SJSA1 (cell line): ENCODE measurements at regions not wholly inside any gene's neighbourhood (a gene's known extent, or its start where the extent isn't known, plus 50 kb on each side); places are given as distances from the start of the nearest gene placed in this dataset.

Experiments used
- DNase-seq, 2 experiments: peaks; one replicate each; pipeline ENCODE4 v3.0.0-alpha.2; 2015 to 2020; ENCODE audit warnings: low spot score in 2 of 2, low read depth in 1 of 2
- H3K27ac ChIP-seq: fragments of 250-450 bp; sonication (Bioruptor Pico); 2 replicates; pipeline ENCODE4 v1.5.1; 2020; ENCODE audit warnings: mild to moderate bottlenecking, moderate library complexity
- H3K27me3 ChIP-seq: fragments of 250-450 bp; sonication (Bioruptor Pico); replicated peaks from 2 replicates; pipeline ENCODE4 v1.5.1; 2020; ENCODE audit warnings: mild to moderate bottlenecking, moderate library complexity
- H3K36me3 ChIP-seq: fragments of 250-450 bp; sonication (Bioruptor Pico); 2 replicates; pipeline ENCODE4 v1.5.1; 2020; ENCODE audit warnings: mild to moderate bottlenecking
- H3K4me1 ChIP-seq: fragments of 250-450 bp; sonication (Bioruptor Pico); replicated peaks from 2 replicates; pipeline ENCODE4 v1.6.1; 2021; ENCODE audit warnings: mild to moderate bottlenecking
- H3K4me3 ChIP-seq: fragments of 250-450 bp; sonication (Bioruptor Pico); 2 replicates; pipeline ENCODE4 v1.5.1; 2020; ENCODE audit warnings: mild to moderate bottlenecking
- H3K9me3 ChIP-seq: fragments of 250-450 bp; sonication (Bioruptor Pico); replicated peaks from 2 replicates; pipeline ENCODE4 v1.5.1; 2020; ENCODE audit warnings: mild to moderate bottlenecking

- H3K27me3 ChIP-seq: no peaks in the 10 kb centered on the region
- DNase-seq: no peak
- H3K36me3 ChIP-seq: no peaks in the 10 kb centered on the region
- H3K9me3 ChIP-seq: no peaks in the 10 kb centered on the region
- no peak overlapping the region for H3K27ac ChIP-seq
- no peak overlapping the region for H3K4me3 ChIP-seq
- no peaks in the 10 kb centered on the region for H3K4me1 ChIP-seq
These were observed 1110.5 kb upstream of the WWC1 start for GRCh38 chr5:167180906-167181305.

DNA sequence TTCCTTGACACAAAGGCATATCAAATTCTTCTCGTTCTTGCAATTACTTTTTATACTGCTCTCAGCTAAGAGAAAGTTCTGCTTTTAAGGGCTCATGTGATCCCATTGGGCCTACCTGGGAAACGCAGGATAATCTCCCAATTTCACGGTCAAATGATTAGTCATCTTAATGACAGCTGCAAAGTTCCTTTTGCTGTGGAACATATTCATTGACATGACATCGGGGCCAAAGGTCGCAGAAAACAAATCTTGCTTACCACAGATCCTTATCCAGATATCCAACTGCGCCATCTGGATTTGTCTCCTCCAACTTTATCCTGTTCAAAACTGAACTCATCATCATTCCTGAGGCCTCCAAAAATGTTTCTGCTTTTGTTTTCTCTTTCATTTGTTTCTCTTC lies 1085.6 kb upstream of the WWC1 start:
- DNase-seq: no peak
- H3K4me3 ChIP-seq: no peak overlapping the region
- no peak overlapping the region for H3K27ac ChIP-seq
- no peaks in the 10 kb centered on the region for H3K27me3 ChIP-seq
- no peaks in the 10 kb centered on the region for H3K9me3 ChIP-seq
- 0 out of 2 replicates have a peak, but pooled peaks cover 3% of the 10 kb centered on the region for H3K36me3 ChIP-seq
- peaks cover 38% of the 10 kb centered on the region for H3K4me1 ChIP-seq

GRCh38 chr5:167207081-167207480 lies 1084.4 kb upstream of the WWC1 start:
- DNase-seq: no peak

DNA sequence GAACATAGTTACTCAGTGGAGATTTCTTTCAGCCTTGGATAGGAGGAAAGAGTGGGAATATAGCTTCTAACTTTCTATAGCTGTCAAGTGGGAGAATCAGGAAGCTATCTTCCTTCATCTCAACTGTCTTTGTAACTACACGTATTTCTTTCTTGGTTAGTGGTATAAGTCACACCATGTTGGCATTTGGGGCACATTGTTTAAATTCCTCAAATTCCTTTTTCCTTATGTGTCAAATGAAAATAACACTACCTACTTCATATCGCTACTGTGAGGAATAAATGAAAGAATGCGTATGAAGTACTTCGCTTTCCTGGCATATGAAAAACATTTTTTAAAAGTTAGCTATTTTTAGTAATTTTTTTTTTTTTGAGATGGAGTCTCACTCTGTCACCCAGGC lies 1082.5 kb upstream of the WWC1 start:
- peak overlapping the region; percentile 98 for H3K27ac ChIP-seq
- peak in 1 of 2 experiments; percentile 95 for DNase-seq

More at GRCh38 chr5:167207081-167207480, 1084.4 kb upstream of the WWC1 start:
- no peaks in the 10 kb centered on the region for H3K27me3 ChIP-seq
- 0 out of 2 replicates have a peak overlapping the region, but pooled peaks have one; percentile 98 for H3K27ac ChIP-seq
- no peaks in the 10 kb centered on the region for H3K9me3 ChIP-seq
- 0 out of 2 replicates have a peak, but pooled peaks cover 3% of the 10 kb centered on the region for H3K36me3 ChIP-seq
- H3K4me3 ChIP-seq: no peak overlapping the region
- peaks cover 29% of the 10 kb centered on the region for H3K4me1 ChIP-seq

GRCh38 chr5:167217097-167217743 lies 1074.2 kb upstream of the WWC1 start:
- Histone ChIP-seq H3K9me3 (no peaks in the 10 kb centered on the region), H3K27ac (no peak overlapping the region), H3K4me1 (no peaks in the 10 kb centered on the region), H3K27me3 (no peaks in the 10 kb centered on the region), H3K36me3 (no peaks in the 10 kb centered on the region), H3K4me3 (no peak overlapping the region)
- DNase-seq: no peak

More for the DNA sequence above, 1082.5 kb upstream of the WWC1 start:
- H3K36me3 ChIP-seq: 0 out of 2 replicates have a peak, but pooled peaks cover 3% of the 10 kb centered on the region
- no peaks in the 10 kb centered on the region for H3K27me3 ChIP-seq
- no peak overlapping the region for H3K4me3 ChIP-seq
- no peaks in the 10 kb centered on the region for H3K9me3 ChIP-seq
- peaks cover 29% of the 10 kb centered on the region for H3K4me1 ChIP-seq

- Histone ChIP-seq H3K4me1 (no peaks in the 10 kb centered on the region), H3K27ac (no peak overlapping the region), H3K4me3 (no peak overlapping the region), H3K9me3 (no peaks in the 10 kb centered on the region), H3K36me3 (no peaks in the 10 kb centered on the region), H3K27me3 (no peaks in the 10 kb centered on the region)
- DNase-seq: no peak
These were observed 1072.1 kb upstream of the WWC1 start for GRCh38 chr5:167219298-167219697.

DNA sequence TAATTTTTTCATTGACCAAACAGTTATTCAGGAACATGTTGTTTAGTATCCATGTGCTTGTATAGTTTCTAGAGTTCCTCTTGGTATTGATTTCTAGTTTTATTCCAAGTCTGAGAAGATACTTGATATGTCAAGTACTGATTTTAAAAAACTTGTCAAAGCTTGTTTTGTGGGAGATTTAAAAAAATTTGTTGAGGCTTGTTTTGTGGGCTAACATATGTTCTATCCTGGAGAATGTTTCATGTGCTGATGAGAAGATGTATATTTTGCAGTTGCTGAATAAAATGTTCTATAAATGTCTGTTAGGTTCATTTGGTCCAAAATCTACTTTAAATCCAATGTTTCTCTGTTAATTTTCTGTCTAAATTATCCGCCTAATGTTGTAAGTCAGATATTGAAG lies 1065.1 kb upstream of the WWC1 start:
- Histone ChIP-seq H3K9me3 (0 out of 2 replicates have a peak, but pooled peaks cover 4% of the 10 kb centered on the region), H3K36me3 (no peaks in the 10 kb centered on the region), H3K4me1 (no peaks in the 10 kb centered on the region)

DNA sequence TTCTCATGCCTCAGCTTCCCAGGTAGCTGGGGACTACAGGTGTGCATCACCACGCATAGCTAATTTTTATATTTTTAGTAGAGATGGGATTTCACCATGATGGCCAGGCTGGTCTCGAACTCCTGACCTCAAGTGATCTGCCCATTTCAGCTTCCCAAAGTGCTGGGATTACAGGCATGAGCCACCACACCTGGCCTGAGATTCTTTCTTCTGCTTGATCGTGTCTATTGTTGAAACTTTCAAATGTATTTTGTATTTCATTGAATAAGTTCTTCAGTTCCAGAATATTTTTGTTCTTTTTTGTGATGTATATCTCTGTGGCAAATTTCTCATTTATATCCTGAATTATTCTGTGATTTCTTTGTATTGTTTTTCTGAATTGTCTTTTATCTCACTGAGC lies 1063.3 kb upstream of the WWC1 start:
- H3K27me3 ChIP-seq: no peaks in the 10 kb centered on the region
- H3K36me3 ChIP-seq: no peaks in the 10 kb centered on the region
- 0 out of 2 replicates have a peak, but pooled peaks cover 4% of the 10 kb centered on the region for H3K9me3 ChIP-seq
- H3K4me3 ChIP-seq: no peak overlapping the region
- no peak overlapping the region for H3K27ac ChIP-seq
- no peak for DNase-seq
- H3K4me1 ChIP-seq: no peaks in the 10 kb centered on the region

More for the DNA sequence above, 1065.1 kb upstream of the WWC1 start:
- no peak for DNase-seq
- Histone ChIP-seq H3K4me3 (no peak overlapping the region), H3K27ac (no peak overlapping the region), H3K27me3 (no peaks in the 10 kb centered on the region)

DNA sequence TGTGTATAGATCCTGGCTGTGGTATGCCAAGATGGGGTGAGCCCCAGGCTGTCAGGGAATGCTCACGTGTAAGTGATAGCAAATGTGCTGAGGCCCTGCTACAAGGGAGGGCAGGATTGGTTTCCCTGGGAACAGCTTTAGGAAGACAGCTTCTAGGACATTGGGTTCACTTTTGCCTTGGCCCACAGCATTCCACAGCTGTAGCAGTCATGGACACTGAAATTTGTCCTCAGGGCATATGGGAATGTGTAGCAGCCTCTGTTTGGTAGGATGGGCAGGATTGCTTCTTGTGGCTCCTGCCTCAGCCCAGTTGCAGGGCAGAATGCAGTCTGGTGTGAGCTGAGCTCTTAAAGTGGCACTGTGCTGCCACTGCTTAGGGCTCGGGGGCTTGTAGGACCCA lies 1061.7 kb upstream of the WWC1 start:
- H3K27me3 ChIP-seq: no peaks in the 10 kb centered on the region
- H3K9me3 ChIP-seq: 0 out of 2 replicates have a peak, but pooled peaks cover 4% of the 10 kb centered on the region
- H3K27ac ChIP-seq: no peak overlapping the region
- no peak overlapping the region for H3K4me3 ChIP-seq
- H3K36me3 ChIP-seq: no peaks in the 10 kb centered on the region
- DNase-seq: no peak
- peaks cover 10% of the 10 kb centered on the region for H3K4me1 ChIP-seq

DNA sequence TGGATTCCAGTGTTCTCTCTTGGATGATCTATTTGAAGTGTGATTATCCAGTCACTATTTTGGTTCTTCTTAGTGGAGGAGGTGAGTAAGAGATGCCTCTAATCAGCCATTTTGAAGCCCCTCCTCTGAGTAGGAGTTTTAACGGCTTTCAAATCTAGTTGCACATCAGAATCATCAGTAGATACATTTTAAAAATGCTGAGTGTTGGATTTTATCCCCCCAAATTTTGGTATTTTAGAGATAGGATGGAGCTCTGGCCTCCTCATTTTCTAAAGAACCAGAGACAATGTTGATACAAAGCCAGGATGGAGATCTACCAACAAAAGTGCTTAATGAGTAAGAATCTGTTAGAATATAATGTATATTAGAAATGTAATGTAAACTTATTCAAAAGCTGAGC lies 1061.0 kb upstream of the WWC1 start:
- H3K9me3 ChIP-seq: 0 out of 2 replicates have a peak, but pooled peaks cover 4% of the 10 kb centered on the region
- no peak overlapping the region for H3K27ac ChIP-seq
- no peak overlapping the region for H3K4me3 ChIP-seq
- H3K36me3 ChIP-seq: no peaks in the 10 kb centered on the region
- peaks cover 10% of the 10 kb centered on the region for H3K4me1 ChIP-seq
- no peak for DNase-seq
- H3K27me3 ChIP-seq: no peaks in the 10 kb centered on the region

- Histone ChIP-seq H3K4me3 (no peak overlapping the region), H3K27me3 (no peaks in the 10 kb centered on the region), H3K27ac (no peak overlapping the region), H3K4me1 (peaks cover 10% of the 10 kb centered on the region), H3K9me3 (0 out of 2 replicates have a peak, but pooled peaks cover under 1% of the 10 kb centered on the region), H3K36me3 (no peaks in the 10 kb centered on the region)
- DNase-seq: no peak
These were observed 1058.7 kb upstream of the WWC1 start for GRCh38 chr5:167232675-167233311.

DNA sequence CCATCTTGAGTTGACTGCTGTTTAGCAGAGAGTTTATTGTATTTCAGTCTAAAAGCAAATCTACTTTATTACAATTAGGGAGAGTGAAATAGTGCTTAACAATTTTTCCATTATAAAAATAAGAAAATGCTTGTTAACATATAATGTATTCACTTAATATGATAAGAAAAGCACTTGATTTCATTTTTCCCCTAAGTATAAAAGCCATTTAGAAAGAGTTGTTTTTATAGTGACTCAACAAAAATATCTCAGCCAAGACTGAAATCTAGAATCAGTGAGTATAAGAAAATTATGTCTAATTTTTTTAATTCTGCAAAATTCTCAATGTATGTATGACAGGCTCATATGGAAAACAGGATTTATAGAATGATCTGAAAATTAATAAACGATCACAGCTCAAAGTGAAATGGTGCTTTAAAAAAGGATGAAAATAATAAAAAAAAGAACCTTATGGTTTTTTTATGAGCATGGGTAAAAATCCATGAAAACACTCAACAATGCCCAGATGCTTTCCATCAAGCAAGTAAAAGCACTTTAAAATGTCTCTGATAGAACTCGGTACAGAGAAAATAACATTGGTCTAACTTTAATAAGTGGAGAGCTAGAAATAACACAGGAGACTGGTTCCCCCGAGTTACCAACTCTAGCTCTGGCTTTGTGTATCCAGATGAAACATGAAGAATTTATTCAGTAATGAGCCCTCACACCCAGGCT lies 1057.8 kb upstream of the WWC1 start:
- no peaks in the 10 kb centered on the region for H3K27me3 ChIP-seq
- DNase-seq: no peak
- no peaks in the 10 kb centered on the region for H3K9me3 ChIP-seq
- H3K4me3 ChIP-seq: no peak overlapping the region
- H3K36me3 ChIP-seq: no peaks in the 10 kb centered on the region
- H3K27ac ChIP-seq: no peak overlapping the region
- peaks cover 10% of the 10 kb centered on the region for H3K4me1 ChIP-seq

GRCh38 chr5:167241436-167242067 lies 1049.9 kb upstream of the WWC1 start:
- Histone ChIP-seq H3K4me1 (peaks cover 4% of the 10 kb centered on the region; the same call in 1 of the 2 replicates), H3K27me3 (no peaks in the 10 kb centered on the region), H3K27ac (no peak overlapping the region), H3K9me3 (no peaks in the 10 kb centered on the region), H3K4me3 (no peak overlapping the region), H3K36me3 (no peaks in the 10 kb centered on the region)
- DNase-seq: no peak
